ENCODE measurements at regions not wholly inside any gene's neighbourhood (a gene's known extent, or its start where the extent isn't known, plus 50 kb on each side); places are given as distances from the start of the nearest gene placed in this dataset.

GRCh38 chr16:52611817-52612673 is 65.1 kb upstream of the TOX3 start:
- TF ChIP-seq CTCF (conservative IDR thresholded peaks at IDR 0.05; ENCODE audit: low read depth, low read length) (no peak), EZH2 (IDR thresholded peaks at IDR 0.05; ENCODE audit: low read length, unreplicated experiment) (no peak)

Data from PC-3 (cell line).